SW 1271 (cell line): ENCODE measurements at regions not wholly inside any gene's neighbourhood (a gene's known extent, or its start where the extent isn't known, plus 50 kb on each side); places are given as distances from the start of the nearest gene placed in this dataset.
"Not testable (repeated sequence)": the region's sequence is repeated elsewhere in the genome, so short reads cannot be mapped to it uniquely, and the experiment has no call there.

ENCODE experiments used
- DNase-seq, 2 experiments: peaks; one replicate each; lab custom pipeline; 2025; lab: John Stamatoyannopoulos, UW

- DNase-seq: no peak
Measured at GRCh38 chr20:22818636-22819035, 216.5 kb upstream of the SSTR4 start.

- no peak for DNase-seq
Measured at GRCh38 chr20:22819112-22819511, 216.0 kb upstream of the SSTR4 start.

DNA sequence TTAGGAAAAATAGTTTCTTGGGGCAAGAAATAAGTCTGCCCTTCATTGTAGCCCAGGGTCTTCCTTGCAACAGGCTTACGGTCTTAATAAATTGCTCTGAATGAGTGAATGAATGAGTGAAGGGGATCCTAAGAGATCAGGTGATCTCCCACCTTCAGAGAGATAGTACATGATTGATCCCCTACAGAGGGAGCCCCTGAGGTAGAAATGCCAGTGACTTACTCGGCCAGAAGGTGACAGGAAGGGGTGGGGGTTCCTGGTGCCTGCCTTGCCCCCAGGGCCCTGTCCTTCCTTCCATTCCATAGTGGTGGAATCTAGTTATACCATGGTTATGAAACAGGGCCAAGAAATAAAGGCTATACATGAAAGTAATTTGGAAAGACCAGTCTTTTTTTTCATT lies 215.3 kb upstream of the SSTR4 start:
- DNase-seq: no peak

DNA sequence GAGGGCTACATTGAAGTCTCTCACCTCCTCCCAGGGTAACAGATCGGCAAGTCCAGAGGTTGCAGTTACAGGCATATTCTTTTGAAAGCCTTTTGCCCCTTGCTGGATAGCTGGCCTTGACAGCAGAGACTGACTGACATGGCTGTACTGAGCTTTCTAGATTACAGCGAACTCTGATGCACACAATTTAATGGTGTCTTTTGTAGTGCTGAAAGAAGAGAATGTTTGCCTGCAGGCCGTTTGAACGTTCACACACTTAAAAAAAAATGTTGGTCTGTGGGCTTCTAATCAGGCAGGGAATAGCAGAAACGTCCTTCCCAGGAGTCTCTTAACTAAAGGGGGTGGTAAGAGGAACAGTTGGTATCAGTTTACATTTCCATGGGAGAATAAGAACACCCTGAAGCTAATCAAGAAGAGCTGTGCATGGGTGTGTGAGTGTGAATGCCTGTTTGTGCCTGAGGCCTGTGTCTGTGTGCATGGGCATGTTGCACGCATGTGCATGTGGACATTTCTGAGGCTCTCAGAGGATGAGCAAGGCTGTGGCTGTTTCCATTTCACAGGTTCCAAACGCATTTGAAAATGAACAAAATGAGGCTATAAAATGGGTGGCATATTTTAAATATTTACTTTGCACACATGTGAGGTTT lies 213.9 kb upstream of the SSTR4 start:
- DNase-seq: no peak

DNA sequence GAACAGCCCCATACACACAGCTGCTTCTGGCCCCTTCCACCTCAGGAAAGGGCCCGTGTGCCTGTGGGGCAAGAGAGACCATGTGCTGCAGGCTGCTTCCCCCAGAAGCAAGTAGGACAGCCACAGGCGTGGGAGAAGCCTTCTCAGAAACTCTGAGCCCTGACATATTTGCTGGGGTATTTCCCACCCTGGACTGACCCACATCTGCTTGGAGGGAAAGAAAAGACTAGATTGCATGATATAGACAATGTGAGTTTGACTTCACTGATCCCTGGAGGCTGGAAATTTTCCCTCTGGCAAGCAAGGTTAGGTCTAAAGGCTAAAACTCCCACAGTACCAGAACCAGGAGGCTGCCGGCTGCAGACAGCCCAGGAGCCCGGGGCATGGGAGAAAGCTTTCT lies 213.3 kb upstream of the SSTR4 start:
- DNase-seq: no peak

DNA sequence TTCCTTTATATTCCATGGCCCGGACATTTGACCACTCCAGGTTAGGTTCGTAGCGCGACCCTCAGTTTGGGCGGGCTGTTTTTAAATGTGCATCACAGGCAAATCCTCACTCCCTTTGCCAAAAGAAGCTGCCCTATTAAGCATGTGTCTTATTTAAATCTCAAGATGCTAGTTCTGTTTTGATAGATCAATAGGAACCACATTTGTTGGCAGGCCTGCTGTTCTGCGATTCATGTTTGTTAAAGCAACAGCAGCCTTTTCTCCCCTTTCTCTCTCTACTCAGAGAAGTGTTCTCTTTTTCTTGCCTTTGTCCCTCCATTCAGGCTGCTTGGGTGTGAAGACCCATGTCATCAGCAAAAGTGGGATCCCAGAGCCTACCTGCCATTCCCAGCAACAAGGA lies 212.0 kb upstream of the SSTR4 start:
- DNase-seq: no peak

DNA sequence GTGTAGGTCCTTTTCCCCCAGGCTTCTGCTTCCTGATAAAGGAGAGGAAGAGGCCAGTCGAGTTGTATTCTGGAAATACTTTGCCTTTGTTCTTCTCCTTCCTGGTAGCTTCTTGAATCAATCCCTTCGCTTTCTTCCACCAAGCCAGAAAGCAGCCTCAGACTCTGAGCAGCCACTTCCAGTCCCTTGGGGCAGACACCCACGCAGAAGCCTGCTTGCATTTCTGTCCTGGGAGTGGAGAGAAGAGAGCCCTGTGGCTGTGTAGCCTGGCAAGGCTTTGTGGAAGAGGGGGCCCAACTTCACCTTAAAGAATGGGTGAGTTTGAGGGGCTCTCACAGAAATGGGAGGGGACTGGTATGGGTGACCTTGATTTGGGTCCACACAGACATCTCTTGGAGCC lies 211.0 kb upstream of the SSTR4 start:
- no peak for DNase-seq

- no peak for DNase-seq
Measured at GRCh38 chr20:22825076-22825475, 210.0 kb upstream of the SSTR4 start.

DNA sequence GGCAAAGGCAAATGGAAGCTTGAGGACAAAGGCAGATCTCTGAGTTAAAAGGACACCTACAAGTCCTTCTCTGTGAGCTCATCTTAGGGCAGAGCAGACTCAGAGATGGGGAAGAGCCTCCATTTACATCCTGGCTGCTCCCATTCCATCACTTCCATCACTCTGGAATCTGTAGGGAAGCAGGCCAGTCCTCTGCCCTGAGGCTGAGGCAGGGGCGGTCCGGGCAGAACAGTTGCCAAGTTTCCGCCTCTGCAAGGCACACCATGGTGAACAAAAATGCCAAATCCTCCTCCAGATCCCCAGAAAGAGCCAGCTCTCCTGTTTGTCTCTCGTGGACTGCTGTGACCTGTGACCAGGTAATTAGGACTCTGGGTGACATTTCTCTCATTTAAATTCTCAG lies 209.6 kb upstream of the SSTR4 start:
- no peak for DNase-seq

GRCh38 chr20:22826306-22827230 lies 208.5 kb upstream of the SSTR4 start:
- no peak for DNase-seq

DNA sequence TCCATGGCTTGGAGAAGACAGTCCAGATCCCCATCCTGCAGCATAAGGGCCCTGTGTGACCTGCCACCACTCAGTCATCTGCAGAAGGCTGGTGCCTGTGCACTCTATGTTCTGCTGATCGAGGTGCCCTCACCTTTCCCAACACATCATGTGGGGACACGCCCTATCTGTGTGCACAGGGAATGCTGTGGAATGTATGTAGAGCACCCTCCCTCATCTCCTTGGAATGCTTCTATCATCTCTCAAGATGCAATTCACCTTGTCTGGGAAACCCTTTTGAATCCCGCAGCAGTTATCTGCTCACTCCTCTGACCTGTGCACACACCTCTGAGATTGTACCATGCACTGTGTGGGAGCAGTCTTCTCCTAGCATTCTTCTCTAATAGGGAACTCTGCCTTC lies 207.2 kb upstream of the SSTR4 start:
- no peak for DNase-seq

- DNase-seq: no peak
Measured at GRCh38 chr20:22829356-22829755, 205.8 kb upstream of the SSTR4 start.

GRCh38 chr20:22830138-22830537 lies 205.0 kb upstream of the SSTR4 start:
- DNase-seq: no peak

DNA sequence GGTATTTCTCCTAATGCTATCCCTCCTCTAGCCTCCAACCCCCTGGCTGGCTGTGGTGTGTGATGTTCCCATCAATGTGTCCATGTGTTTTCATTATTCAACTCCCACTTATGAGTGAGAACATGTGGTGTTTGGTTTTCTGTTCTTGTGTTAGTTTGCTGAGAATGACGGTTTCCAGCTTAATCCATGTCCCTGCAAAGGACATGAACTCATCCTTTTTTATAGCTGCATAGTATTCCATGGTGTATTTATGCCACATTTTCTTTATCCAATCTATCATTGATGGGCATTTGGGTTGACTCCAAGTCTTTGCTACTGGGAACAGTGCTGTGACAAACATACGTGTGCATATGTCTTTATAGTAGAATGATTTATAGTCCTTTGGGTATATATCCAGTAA lies 204.4 kb upstream of the SSTR4 start:
- not testable (repeated sequence) for DNase-seq

GRCh38 chr20:22833851-22834250 lies 201.3 kb upstream of the SSTR4 start:
- no peak for DNase-seq

- no peak for DNase-seq
Measured at GRCh38 chr20:22834651-22835256, 200.4 kb upstream of the SSTR4 start.

- no peak for DNase-seq
Measured at GRCh38 chr20:22836211-22836610, 198.9 kb upstream of the SSTR4 start.

- no peak for DNase-seq
Measured at GRCh38 chr20:22836877-22837276, 198.2 kb upstream of the SSTR4 start.

- DNase-seq: no peak
Measured at GRCh38 chr20:22838001-22838400, 197.1 kb upstream of the SSTR4 start.

- DNase-seq: no peak
Measured at GRCh38 chr20:22841846-22842245, 193.3 kb upstream of the SSTR4 start.

- DNase-seq: no peak
Measured at GRCh38 chr20:22842793-22843192, 192.3 kb upstream of the SSTR4 start.

- DNase-seq: no peak
Measured at GRCh38 chr20:22844959-22845358, 190.2 kb upstream of the SSTR4 start.

- no peak for DNase-seq
Measured at GRCh38 chr20:22846863-22847262, 188.2 kb upstream of the SSTR4 start.
